Bronchial epithelial cell (primary cell): ENCODE measurements at regions not wholly inside any gene's neighbourhood (a gene's known extent, or its start where the extent isn't known, plus 50 kb on each side); places are given as distances from the start of the nearest gene placed in this dataset.

Experiments
- DNase-seq: peaks from one replicate; pipeline ENCODE4 v3.0.0-alpha.2; 2010; ENCODE audit warnings: low read depth
- FAIRE-seq: peaks from 2 replicates; lab custom pipeline; 2011; peaks lifted over from hg19 to GRCh38; lab: Jason Lieb, UNC
- H3K27me3 ChIP-seq: 2 replicates; pipeline ENCODE4 v1.5.1; 2011; ENCODE audit warnings: low read length; ENCODE audit not compliant: control insufficient read depth, insufficient read depth
- H3K36me3 ChIP-seq: 2 replicates; pipeline ENCODE4 v1.5.1; 2011; ENCODE audit warnings: low read length; ENCODE audit not compliant: control insufficient read depth, insufficient read depth
- H3K4me3 ChIP-seq: 2 replicates; pipeline ENCODE4 v1.5.1; 2011; ENCODE audit warnings: mild to moderate bottlenecking, low read depth, low read length, control low read depth
- TF ChIP-seq, protein P1 (sequence below): IDR thresholded peaks from 2 replicates; pipeline ENCODE4 v1.5.1; 2011; ENCODE audit warnings: mild to moderate bottlenecking, moderate library complexity, low read length, control low read depth, inconsistent platforms; ENCODE audit not compliant: insufficient read depth, severe bottlenecking

- Histone ChIP-seq H3K4me3 (no peak overlapping the region), H3K36me3 (no peaks in the 10 kb centered on the region), H3K27me3 (no peaks in the 10 kb centered on the region)
- FAIRE-seq (no peak), DNase-seq (no peak)
- TF ChIP-seq, protein P1, sequence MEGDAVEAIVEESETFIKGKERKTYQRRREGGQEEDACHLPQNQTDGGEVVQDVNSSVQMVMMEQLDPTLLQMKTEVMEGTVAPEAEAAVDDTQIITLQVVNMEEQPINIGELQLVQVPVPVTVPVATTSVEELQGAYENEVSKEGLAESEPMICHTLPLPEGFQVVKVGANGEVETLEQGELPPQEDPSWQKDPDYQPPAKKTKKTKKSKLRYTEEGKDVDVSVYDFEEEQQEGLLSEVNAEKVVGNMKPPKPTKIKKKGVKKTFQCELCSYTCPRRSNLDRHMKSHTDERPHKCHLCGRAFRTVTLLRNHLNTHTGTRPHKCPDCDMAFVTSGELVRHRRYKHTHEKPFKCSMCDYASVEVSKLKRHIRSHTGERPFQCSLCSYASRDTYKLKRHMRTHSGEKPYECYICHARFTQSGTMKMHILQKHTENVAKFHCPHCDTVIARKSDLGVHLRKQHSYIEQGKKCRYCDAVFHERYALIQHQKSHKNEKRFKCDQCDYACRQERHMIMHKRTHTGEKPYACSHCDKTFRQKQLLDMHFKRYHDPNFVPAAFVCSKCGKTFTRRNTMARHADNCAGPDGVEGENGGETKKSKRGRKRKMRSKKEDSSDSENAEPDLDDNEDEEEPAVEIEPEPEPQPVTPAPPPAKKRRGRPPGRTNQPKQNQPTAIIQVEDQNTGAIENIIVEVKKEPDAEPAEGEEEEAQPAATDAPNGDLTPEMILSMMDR, result no peak
These were observed 193.3 kb downstream of the SMC2 start for GRCh38 chr9:104287253-104287878.

DNA sequence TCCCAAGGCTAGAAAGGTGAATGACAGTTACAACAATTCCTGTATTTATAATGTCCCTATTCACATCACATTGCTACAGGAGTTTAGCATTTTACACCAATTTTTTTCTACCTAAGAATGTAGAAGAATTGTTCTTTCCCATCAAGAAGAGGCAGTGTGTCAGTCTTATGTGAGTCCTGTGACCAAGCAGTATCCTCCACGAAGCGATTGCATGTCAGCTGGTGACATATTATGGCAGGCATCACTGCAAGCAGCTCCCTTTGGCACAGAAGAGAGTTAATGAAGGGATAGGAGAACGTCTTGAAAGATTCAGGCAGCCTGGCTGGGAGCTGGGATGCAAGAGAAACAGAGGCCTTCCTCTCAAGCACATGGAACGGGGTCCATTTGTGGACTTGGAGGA lies 199.8 kb downstream of the SMC2 start:
- H3K36me3 ChIP-seq, result no peaks in the 10 kb centered on the region
- TF ChIP-seq, protein P1, result no peak
- FAIRE-seq, result peak; percentile 36

DNA sequence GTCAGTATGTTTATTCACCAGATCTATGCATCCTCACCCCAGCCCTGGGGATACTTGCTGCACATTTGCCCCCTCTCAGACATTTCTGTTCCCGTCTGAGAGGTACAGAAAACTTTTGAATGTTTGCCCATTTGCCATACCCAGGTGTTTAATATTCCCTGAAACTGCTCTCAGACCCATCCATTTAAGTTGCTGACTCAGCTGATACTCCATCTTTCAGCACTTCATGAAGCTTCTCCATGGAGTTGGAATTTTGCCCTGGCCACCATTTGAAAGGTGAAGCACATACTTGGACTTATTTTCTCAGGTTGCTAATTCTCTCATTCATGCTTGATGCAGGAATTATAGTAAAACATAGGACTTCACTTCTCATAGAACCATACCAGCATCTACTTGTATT lies 203.9 kb upstream of the OR13F1 start:
- Histone ChIP-seq H3K4me3 (no peak overlapping the region), H3K36me3 (no peaks in the 10 kb centered on the region), H3K27me3 (no peaks in the 10 kb centered on the region)
- DNase-seq, result no peak
- FAIRE-seq, result no peak
- TF ChIP-seq, protein P1, result no peak

More for the DNA sequence above, 199.8 kb downstream of the SMC2 start:
- DNase-seq, result no peak
- Histone ChIP-seq H3K4me3 (no peak overlapping the region), H3K27me3 (no peaks in the 10 kb centered on the region)

DNA sequence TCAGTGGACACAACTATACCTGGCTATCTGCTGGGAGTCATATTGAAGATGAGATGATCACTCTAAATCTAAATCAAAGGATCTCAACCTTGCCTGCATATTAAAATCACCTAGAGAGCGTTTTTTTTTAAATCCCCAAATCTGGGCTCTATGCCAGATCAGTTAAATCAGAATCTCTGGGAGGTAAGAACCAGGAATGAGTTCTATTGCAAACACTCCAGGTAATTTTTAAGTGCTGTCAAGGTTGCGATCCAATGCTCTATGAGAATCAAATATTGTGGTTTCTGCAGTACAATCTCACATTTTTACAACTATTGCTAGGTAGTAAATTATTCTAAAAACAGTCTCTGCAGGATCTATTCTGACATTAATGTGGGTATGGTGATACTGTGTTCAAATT lies 202.3 kb upstream of the OR13F1 start:
- H3K4me3 ChIP-seq, result no peak overlapping the region
- H3K27me3 ChIP-seq, result no peaks in the 10 kb centered on the region
- TF ChIP-seq, protein P1, result no peak
- DNase-seq, result no peak
- no peaks in the 10 kb centered on the region for H3K36me3 ChIP-seq
- no peak for FAIRE-seq

DNA sequence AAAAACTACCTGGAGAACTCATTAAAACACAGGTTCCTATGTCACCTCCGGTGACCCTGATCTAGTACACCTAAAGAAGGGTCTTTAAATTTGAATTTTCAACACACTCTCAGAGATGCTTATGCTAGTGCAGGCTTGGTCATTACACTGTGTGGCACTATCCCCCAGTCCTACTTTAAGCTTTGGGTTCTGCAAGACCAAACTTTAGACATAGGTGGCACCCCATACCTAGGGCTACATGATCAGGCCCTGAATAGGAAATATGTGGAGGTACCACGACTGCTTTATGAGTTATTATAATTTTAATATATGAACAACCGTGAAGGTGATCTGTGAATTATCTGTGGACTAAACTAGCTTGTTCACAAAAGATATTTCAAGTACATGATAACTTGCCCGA lies 201.3 kb upstream of the OR13F1 start:
- Histone ChIP-seq H3K4me3 (no peak overlapping the region), H3K36me3 (no peaks in the 10 kb centered on the region), H3K27me3 (no peaks in the 10 kb centered on the region)
- TF ChIP-seq, protein P1, result no peak
- FAIRE-seq, result no peak
- no peak for DNase-seq

GRCh38 chr9:104304925-104305324 lies 199.1 kb upstream of the OR13F1 start:
- TF ChIP-seq, protein P1, result no peak
- no peak for FAIRE-seq

More at GRCh38 chr9:104304925-104305324, 199.1 kb upstream of the OR13F1 start:
- no peak overlapping the region for H3K4me3 ChIP-seq
- DNase-seq, result no peak
- no peaks in the 10 kb centered on the region for H3K36me3 ChIP-seq
- H3K27me3 ChIP-seq, result no peaks in the 10 kb centered on the region
